ENCODE measurements at regions not wholly inside any gene's neighbourhood (a gene's known extent, or its start where the extent isn't known, plus 50 kb on each side); places are given as distances from the start of the nearest gene placed in this dataset.

GRCh38 chr7:21371360-21371759 is 56.5 kb upstream of the SP4 start:
- peaks cover 1% of the 10 kb centered on the region for H3K4me1 Mint-ChIP-seq (ENCODE audit: low read depth)
- H3K4me3 Mint-ChIP-seq: no peak overlapping the region
- no peak for ATAC-seq
- H3K9me3 Mint-ChIP-seq: no peaks in the 10 kb centered on the region
- no peak for DNase-seq
- no peaks in the 10 kb centered on the region for H3K27me3 Mint-ChIP-seq (ENCODE audit: low read depth)
- H3K36me3 Mint-ChIP-seq (ENCODE audit: insufficient read depth): no peaks in the 10 kb centered on the region

GRCh38 chr7:21373031-21373430 is 54.9 kb upstream of the SP4 start:
- H3K4me3 Mint-ChIP-seq: no peak overlapping the region
- no peaks in the 10 kb centered on the region for H3K4me1 Mint-ChIP-seq (ENCODE audit: low read depth)
- ATAC-seq (no peak), DNase-seq (no peak)
- H3K27me3 Mint-ChIP-seq (ENCODE audit: low read depth): no peaks in the 10 kb centered on the region
- H3K36me3 Mint-ChIP-seq (ENCODE audit: insufficient read depth): no peaks in the 10 kb centered on the region
- peaks cover 13% of the 10 kb centered on the region for H3K9me3 Mint-ChIP-seq

GRCh38 chr7:21374134-21374533 is 53.7 kb upstream of the SP4 start:
- Mint-ChIP-seq H3K36me3 (ENCODE audit: insufficient read depth) (no peaks in the 10 kb centered on the region), H3K4me1 (ENCODE audit: low read depth) (no peaks in the 10 kb centered on the region), H3K9me3 (peaks cover 16% of the 10 kb centered on the region), H3K27me3 (ENCODE audit: low read depth) (no peaks in the 10 kb centered on the region), H3K4me3 (no peak overlapping the region)
- ATAC-seq (no peak), DNase-seq (no peak)

GRCh38 chr7:21377545-21377944 is 50.3 kb upstream of the SP4 start:
- ATAC-seq: no peak
- H3K9me3 Mint-ChIP-seq: peaks cover 16% of the 10 kb centered on the region

More at GRCh38 chr7:21377545-21377944, 50.3 kb upstream of the SP4 start:
- no peaks in the 10 kb centered on the region for H3K36me3 Mint-ChIP-seq (ENCODE audit: insufficient read depth)
- no peak for DNase-seq
- H3K4me1 Mint-ChIP-seq (ENCODE audit: low read depth): peaks cover 7% of the 10 kb centered on the region
- H3K4me3 Mint-ChIP-seq: no peak overlapping the region
- no peaks in the 10 kb centered on the region for H3K27me3 Mint-ChIP-seq (ENCODE audit: low read depth)

All from activated T-cell treated with anti-CD3 and anti-CD28 coated beads, Interleukin-2, amount 50 U/mL, for 4 hours (primary cell).